Sigmoid colon (tissue), 4 donors: ENCODE measurements at regions not wholly inside any gene's neighbourhood (a gene's known extent, or its start where the extent isn't known, plus 50 kb on each side); places are given as distances from the start of the nearest gene placed in this dataset.

Experiments
- EP300 ChIP-seq, 4 donors: sonication (generic); formaldehyde crosslinking; IDR thresholded peaks; one replicate each; pipeline ENCODE4 v1.6.1; 2017; ENCODE audit warnings: antibody characterized with exemption in 4 of 4
- POLR2A ChIP-seq, 2 donors: fragments of 450-650 bp; IDR thresholded peaks; one replicate each; pipeline ENCODE4 v1.6.1; 2016; ENCODE audit warnings: antibody characterized with exemption in 2 of 2, mild to moderate bottlenecking in 2 of 2, moderate library complexity in 2 of 2
- TF ChIP-seq, protein P1 (sequence below), 4 experiments: fragments of 450-650 bp in 3 of 4; fragments of 200-600 bp in 1 of 4; IDR thresholded peaks; one replicate each; pipeline ENCODE4 v1.5.1; 2016 to 2019; ENCODE audit warnings: antibody characterized with exemption in 4 of 4, mild to moderate bottlenecking in 3 of 4, moderate library complexity in 2 of 4

DNA sequence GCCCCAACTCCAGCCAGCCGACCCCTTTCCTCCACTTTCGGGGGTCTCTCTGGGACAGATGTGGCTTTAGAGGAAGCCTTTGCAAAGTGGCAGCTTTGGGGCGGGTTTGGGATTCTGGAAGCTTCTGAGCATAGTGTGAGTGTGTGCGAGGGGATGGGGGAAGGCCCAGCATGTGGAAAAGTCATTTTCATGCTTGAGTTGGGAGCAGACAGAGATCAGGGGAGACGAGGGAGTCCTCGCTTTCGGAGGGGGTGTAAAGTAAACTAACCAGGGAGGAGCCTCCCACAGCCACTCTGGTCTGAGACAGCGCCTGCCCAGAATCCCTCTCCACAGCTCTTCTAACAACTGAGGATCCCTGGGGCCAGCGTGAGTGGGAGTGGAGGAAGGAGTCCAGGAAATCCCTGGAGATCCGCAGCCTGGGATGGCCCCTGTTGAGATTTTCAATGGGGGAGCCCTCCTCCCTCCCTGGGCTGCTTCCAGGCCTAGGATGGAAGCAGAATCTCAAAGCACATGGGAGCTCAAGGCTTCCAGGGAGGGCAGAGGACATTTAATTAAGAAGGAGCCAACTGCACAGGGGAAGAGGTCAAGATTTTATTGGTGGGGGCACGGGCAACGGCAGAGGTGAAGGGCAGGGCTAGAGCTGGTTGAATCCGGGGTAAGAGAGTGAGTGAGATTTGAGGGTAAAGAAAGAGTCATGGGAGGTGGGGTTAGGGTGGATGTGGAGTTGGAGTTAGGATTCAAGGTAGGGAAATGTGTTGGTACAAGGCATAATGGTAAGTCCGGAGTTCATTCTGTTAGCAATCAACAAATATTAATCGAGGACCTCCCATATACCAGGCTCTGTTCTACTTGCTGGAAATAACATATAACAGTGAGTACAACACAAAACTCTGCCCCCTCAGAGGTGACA is 102.3 kb upstream of the FOXP4 start:
- TF ChIP-seq, protein P1, sequence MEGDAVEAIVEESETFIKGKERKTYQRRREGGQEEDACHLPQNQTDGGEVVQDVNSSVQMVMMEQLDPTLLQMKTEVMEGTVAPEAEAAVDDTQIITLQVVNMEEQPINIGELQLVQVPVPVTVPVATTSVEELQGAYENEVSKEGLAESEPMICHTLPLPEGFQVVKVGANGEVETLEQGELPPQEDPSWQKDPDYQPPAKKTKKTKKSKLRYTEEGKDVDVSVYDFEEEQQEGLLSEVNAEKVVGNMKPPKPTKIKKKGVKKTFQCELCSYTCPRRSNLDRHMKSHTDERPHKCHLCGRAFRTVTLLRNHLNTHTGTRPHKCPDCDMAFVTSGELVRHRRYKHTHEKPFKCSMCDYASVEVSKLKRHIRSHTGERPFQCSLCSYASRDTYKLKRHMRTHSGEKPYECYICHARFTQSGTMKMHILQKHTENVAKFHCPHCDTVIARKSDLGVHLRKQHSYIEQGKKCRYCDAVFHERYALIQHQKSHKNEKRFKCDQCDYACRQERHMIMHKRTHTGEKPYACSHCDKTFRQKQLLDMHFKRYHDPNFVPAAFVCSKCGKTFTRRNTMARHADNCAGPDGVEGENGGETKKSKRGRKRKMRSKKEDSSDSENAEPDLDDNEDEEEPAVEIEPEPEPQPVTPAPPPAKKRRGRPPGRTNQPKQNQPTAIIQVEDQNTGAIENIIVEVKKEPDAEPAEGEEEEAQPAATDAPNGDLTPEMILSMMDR (IDR thresholded peaks at IDR 0.05): no peak
- TF ChIP-seq POLR2A (IDR thresholded peaks at IDR 0.05) (no peak), EP300 (IDR thresholded peaks at IDR 0.05) (no peak)
